ENCODE measurements at regions not wholly inside any gene's neighbourhood (a gene's known extent, or its start where the extent isn't known, plus 50 kb on each side); places are given as distances from the start of the nearest gene placed in this dataset.

DNA sequence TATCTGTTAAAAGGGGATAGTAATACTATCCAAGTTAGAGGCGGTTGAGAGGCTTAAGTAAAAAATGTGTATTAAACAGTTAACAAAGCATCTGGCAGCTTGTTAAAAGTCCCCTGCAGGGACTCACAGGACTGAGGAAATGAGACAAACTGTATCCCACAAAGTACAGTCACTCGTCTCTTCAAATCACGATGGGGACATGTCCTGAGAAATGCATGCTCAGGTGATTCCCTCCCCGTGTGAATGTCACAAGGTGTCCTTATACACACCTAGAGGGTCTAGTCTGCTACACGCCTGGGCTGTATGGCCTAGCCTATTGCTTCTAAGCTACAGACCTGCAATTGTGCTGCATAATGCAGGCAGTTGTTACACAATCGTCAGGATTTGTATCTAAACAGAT lies 237.0 kb downstream of the IRX2 start:
- Histone ChIP-seq H3K79me1 (ENCODE audit: low read depth, low read length) (no peaks in the 10 kb centered on the region), H3K79me2 (ENCODE audit: control insufficient read depth in 1 of 2, insufficient read depth in 2 of 2, low read length in 2 of 2) (no peaks in the 10 kb centered on the region), H3K4ac (replicated peaks; ENCODE audit: insufficient read length, low read depth, low read length) (no peak overlapping the region), H4K20me1 (replicated peaks in 1 of 2; ENCODE audit: control insufficient read depth in 1 of 2, insufficient read depth in 2 of 2, low read length in 2 of 2) (no peaks in the 10 kb centered on the region), H3K4me3 (ENCODE audit: extremely low read depth in 1 of 4, insufficient read depth in 2 of 4, low read depth in 3 of 4, low read length in 4 of 4) (no peak overlapping the region), H2BK12ac (ENCODE audit: low read depth, low read length) (no peak overlapping the region), H2BK15ac (ENCODE audit: low read length) (no peak overlapping the region), H3K4me2 (ENCODE audit: insufficient read depth in 1 of 2, low read depth in 2 of 2, low read length in 2 of 2) (no peak overlapping the region), H3K9ac (replicated peaks in 1 of 4; ENCODE audit: extremely low read depth in 1 of 4, low read depth in 3 of 4, low read length in 3 of 4) (no peak overlapping the region), H3K23me2 (ENCODE audit: low read depth, low read length) (no peaks in the 10 kb centered on the region), H2AFZ (ENCODE audit: low read length) (no peak overlapping the region), H3K56ac (replicated peaks; ENCODE audit: insufficient read length, low read depth, low read length) (no peak overlapping the region), H4K8ac (ENCODE audit: extremely low read depth, insufficient read depth, low read length) (no peak overlapping the region), H4K91ac (replicated peaks; ENCODE audit: insufficient read length, low read length) (no peak overlapping the region), H4K5ac (ENCODE audit: insufficient read length, low read depth, low read length) (no peak overlapping the region), H3K27me3 (replicated peaks in 1 of 4; ENCODE audit: control insufficient read depth in 3 of 4, extremely low read depth in 1 of 4, insufficient read depth in 3 of 4, low read length in 3 of 4) (no peaks in the 10 kb centered on the region), H2AK5ac (ENCODE audit: low read depth, low read length) (no peak overlapping the region), H2BK120ac (replicated peaks; ENCODE audit: low read depth, low read length) (no peak overlapping the region), H3K36me3 (ENCODE audit: control insufficient read depth in 2 of 4, insufficient read depth in 4 of 4, low read length in 3 of 4) (no peaks in the 10 kb centered on the region), H3K4me1 (replicated peaks in 1 of 4; ENCODE audit: control insufficient read depth in 3 of 4, insufficient read depth in 4 of 4, low read length in 3 of 4) (no peaks in the 10 kb centered on the region), H3K27ac (ENCODE audit: low read depth, low read length) (no peak overlapping the region), H3K23ac (ENCODE audit: insufficient read length) (no peak overlapping the region), H3K18ac (ENCODE audit: extremely low read depth, low read length) (no peak overlapping the region), H3K9me3 (ENCODE audit: insufficient read depth in 2 of 2, low read depth in 1 of 2, low read length in 1 of 2) (no peaks in the 10 kb centered on the region), H2BK5ac (ENCODE audit: low read depth, low read length) (no peak overlapping the region), H3K14ac (ENCODE audit: insufficient read length) (no peak overlapping the region), H2BK20ac (ENCODE audit: low read length) (no peak overlapping the region)
- 92% methylated on average over 6 of the region's 6 CpGs; no CpG with 5 or more reads in 1 of the 2 experiments for WGBS, 2 experiments (ENCODE audit: extremely low coverage in 1 of 2, insufficient coverage in 1 of 2, insufficient read length in 1 of 2, insufficient replicate concordance in 2 of 2, low coverage in 1 of 2, low lambda C conversion rate in 2 of 2, missing lambda C conversion rate in 1 of 2)
- POLR2A ChIA-PET (ENCODE audit: partially characterized antibody), result no interaction called here
- FAIRE-seq (no peak), DNase-seq (ENCODE audit: low read depth in 1 of 2, low spot score in 2 of 2) (no peak)
- CTCF ChIA-PET (ENCODE audit: partially characterized antibody), result interaction anchor here (1.2 to 1.7 kb wide), 2 partner anchors 9 to 62 kb away, joined by 3 to 4 read pairs; no protein-coding TSS in a partner anchor
- no peak for TF ChIP-seq POU5F1 (IDR thresholded peaks at IDR 0.05; ENCODE audit: low read depth, low read length)
- no peak for TF ChIP-seq CHD2 (IDR thresholded peaks at IDR 0.05; ENCODE audit: low read length)
- TF ChIP-seq RXRA (IDR thresholded peaks at IDR 0.05; ENCODE audit: insufficient read depth, low read depth, low read length), result no peak
- TF ChIP-seq EZH2 (IDR thresholded peaks at IDR 0.05; ENCODE audit: low read depth, low read length, severe bottlenecking), result no peak

Measured in H1 (cell line).